ENCODE measurements at regions not wholly inside any gene's neighbourhood (a gene's known extent, or its start where the extent isn't known, plus 50 kb on each side); places are given as distances from the start of the nearest gene placed in this dataset.

- no peak for TF ChIP-seq ZNF362 (CRISPR knock-in tag; IDR thresholded peaks at IDR 0.05; ENCODE audit: borderline replicate concordance)
- no peak for TF ChIP-seq GPN1 (CRISPR knock-in tag; IDR thresholded peaks at IDR 0.05; ENCODE audit: borderline replicate concordance)
- TF ChIP-seq IRF1 (CRISPR knock-in tag; IDR thresholded peaks at IDR 0.05; ENCODE audit: low read depth) = no peak
- TF ChIP-seq GRHL1 (CRISPR knock-in tag; conservative IDR thresholded peaks at IDR 0.05) = no peak
- no peak for TF ChIP-seq EP300 (IDR thresholded peaks at IDR 0.05; ENCODE audit: low read depth in 2 of 2, low read length in 2 of 2)
- no peak for TF ChIP-seq EP300 (CRISPR knock-in tag; IDR thresholded peaks at IDR 0.05; ENCODE audit: borderline replicate concordance)
- TF ChIP-seq CTCF (CRISPR knock-in tag; IDR thresholded peaks at IDR 0.05) = no peak
- TF ChIP-seq FOXK1 (CRISPR knock-in tag; IDR thresholded peaks at IDR 0.05; ENCODE audit: borderline replicate concordance, low read depth) = no peak
- no peak for TF ChIP-seq TFDP1 (CRISPR knock-in tag; IDR thresholded peaks at IDR 0.05; ENCODE audit: borderline replicate concordance)
- no peak for TF ChIP-seq ZNF589 (CRISPR knock-in tag; conservative IDR thresholded peaks at IDR 0.05)
- no peak for TF ChIP-seq RAD21 (CRISPR knock-in tag; IDR thresholded peaks at IDR 0.05)
- no peak for TF ChIP-seq TCF7L2 (IDR thresholded peaks at IDR 0.05; ENCODE audit: low read depth, low read length)
Observed at GRCh38 chr4:59503731-59504130, 1696.4 kb upstream of the ADGRL3 start.
